Ovary (tissue), 3 donors: ENCODE measurements at regions not wholly inside any gene's neighbourhood (a gene's known extent, or its start where the extent isn't known, plus 50 kb on each side); places are given as distances from the start of the nearest gene placed in this dataset.

ENCODE experiments used
- EP300 ChIP-seq: sonication (generic); formaldehyde crosslinking; IDR thresholded peaks from one replicate; pipeline ENCODE4 v1.6.1; 2017; ENCODE audit warnings: antibody characterized with exemption
- POLR2A ChIP-seq: fragments of 450-650 bp; IDR thresholded peaks from one replicate; pipeline ENCODE4 v1.6.1; 2017; ENCODE audit warnings: antibody characterized with exemption, mild to moderate bottlenecking, moderate library complexity
- TF ChIP-seq, protein P1 (sequence below), 3 donors: fragments of 450-650 bp in 2 of 3; fragments of 200-600 bp in 1 of 3; IDR thresholded peaks; one replicate each; pipeline versions ENCODE4 v1.5.1 to v1.8.0; 2016 to 2022; ENCODE audit warnings: antibody characterized with exemption in 3 of 3, mild to moderate bottlenecking in 1 of 3
- donor health status: DM: no; HTN: no; CAD: no.

DNA sequence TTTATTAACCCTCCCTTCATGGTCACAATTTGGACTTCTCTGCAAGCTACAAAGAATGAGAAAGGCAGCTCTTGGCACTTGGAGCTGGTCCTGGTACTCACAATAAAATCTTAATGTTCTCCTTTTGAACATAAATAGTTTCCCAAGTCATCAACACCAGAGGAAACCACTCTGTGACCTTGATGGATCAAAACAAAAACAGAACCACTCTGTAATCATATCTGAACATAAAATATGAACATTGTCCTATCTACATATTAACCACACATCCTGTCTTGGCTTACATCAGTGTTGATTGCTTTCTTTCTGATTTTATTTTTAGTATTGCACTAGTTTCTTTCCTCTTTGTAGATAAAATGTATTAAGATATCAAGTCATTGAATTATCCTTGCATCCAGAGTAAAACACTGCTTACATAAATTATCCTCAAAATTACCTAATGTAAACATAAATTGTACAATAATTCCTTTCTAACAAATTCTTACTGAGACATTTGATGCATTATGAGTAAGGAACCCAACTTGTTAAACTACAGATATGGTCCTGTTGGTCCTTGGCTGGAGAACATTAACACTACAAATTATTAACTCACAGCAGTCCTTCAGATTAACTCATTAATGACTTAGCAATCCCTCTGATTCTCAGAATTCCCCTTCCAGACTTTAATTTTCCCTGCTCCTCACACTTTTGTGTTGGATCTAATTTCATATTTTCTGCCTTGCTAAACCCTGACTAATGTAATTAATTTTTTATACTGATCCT, 860.5 kb downstream of the DIPK2A start:
- TF ChIP-seq, protein P1, sequence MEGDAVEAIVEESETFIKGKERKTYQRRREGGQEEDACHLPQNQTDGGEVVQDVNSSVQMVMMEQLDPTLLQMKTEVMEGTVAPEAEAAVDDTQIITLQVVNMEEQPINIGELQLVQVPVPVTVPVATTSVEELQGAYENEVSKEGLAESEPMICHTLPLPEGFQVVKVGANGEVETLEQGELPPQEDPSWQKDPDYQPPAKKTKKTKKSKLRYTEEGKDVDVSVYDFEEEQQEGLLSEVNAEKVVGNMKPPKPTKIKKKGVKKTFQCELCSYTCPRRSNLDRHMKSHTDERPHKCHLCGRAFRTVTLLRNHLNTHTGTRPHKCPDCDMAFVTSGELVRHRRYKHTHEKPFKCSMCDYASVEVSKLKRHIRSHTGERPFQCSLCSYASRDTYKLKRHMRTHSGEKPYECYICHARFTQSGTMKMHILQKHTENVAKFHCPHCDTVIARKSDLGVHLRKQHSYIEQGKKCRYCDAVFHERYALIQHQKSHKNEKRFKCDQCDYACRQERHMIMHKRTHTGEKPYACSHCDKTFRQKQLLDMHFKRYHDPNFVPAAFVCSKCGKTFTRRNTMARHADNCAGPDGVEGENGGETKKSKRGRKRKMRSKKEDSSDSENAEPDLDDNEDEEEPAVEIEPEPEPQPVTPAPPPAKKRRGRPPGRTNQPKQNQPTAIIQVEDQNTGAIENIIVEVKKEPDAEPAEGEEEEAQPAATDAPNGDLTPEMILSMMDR (IDR thresholded peaks at IDR 0.05) = no peak
- no peak for TF ChIP-seq POLR2A
- TF ChIP-seq EP300 = no peak
